K562 (cell line): ENCODE measurements at regions not wholly inside any gene's neighbourhood (a gene's known extent, or its start where the extent isn't known, plus 50 kb on each side); places are given as distances from the start of the nearest gene placed in this dataset.

ENCODE experiments used
- ATAC-seq: fragments of 200-7000 bp; cut with Tn5 transposase; 3 replicates; pipeline ENCODE4 v1.9.1; 2020; ENCODE audit warnings: moderate library complexity
- BruUV-seq: library from RNA; stranded (reverse); fragments of 400-500 nt; replicated peaks from 2 replicates; lab custom pipeline; 2021; lab: Mats Ljungman, UMichigan
- CTCF ChIA-PET: fragments of 300-600 bp; formaldehyde crosslinking; extraction: SDS; loops from one replicate; lab custom pipeline; 2021; ENCODE audit warnings: low intra/inter-chr PET ratio; lab: Yijun Ruan, JAX
- POLR2A ChIA-PET: fragments of 300-600, 350-650 bp; sonication (Branson Sonifier 250); formaldehyde crosslinking; extraction: SDS; loops from one replicate; lab custom pipeline; 2021; ENCODE audit warnings: antibody characterized with exemption, inconsistent platforms; lab: Yijun Ruan, JAX
- DNase-seq, 4 experiments: peaks; one replicate each; pipeline versions ENCODE4 v3.0.0 to v3.0.0-alpha.2; 2011 to 2018; ENCODE audit warnings: low spot score in 3 of 4, mixed read lengths in 3 of 4; ENCODE audit errors: extremely low read depth in 1 of 4
- FAIRE-seq: peaks from 2 replicates; lab custom pipeline; 2011; peaks lifted over from hg19 to GRCh38; lab: Jason Lieb, UNC
- H2AFZ ChIP-seq: 2 replicates; pipeline ENCODE4 v1.6.0; 2011; ENCODE audit warnings: low read depth, low read length, control low read depth, inconsistent platforms
- H3K27ac ChIP-seq: fragments of 200-600 bp; 3 replicates; pipeline ENCODE4 v1.8.0; 2011; ENCODE audit warnings: low read depth, mild to moderate bottlenecking, control low read depth, inconsistent platforms, low read length, moderate library complexity, mixed read lengths; ENCODE audit errors: extremely low read depth
- H3K27me3 ChIP-seq, 2 experiments: fragments of 300-600 bp in 1 of 2; 2 replicates in 1 of 2; 3 replicates in 1 of 2; pipeline versions ENCODE4 v1.6.0 to v1.8.0; 2011; ENCODE audit warnings: inconsistent platforms in 2 of 2, low read length in 2 of 2, mild to moderate bottlenecking in 1 of 2, mixed read lengths in 1 of 2, moderate library complexity in 1 of 2; ENCODE audit not compliant: control insufficient read depth in 2 of 2, insufficient read depth in 2 of 2
- H3K36me3 ChIP-seq: fragments of 300-600 bp; 3 replicates; pipeline ENCODE4 v1.8.0; 2011; ENCODE audit warnings: mild to moderate bottlenecking, low read length, inconsistent platforms; ENCODE audit not compliant: control insufficient read depth, insufficient read depth
- H3K4me1 ChIP-seq, 2 experiments: fragments of 200-600 bp in 1 of 2; replicated peaks in 1 of 2; 2 replicates in 1 of 2; 3 replicates in 1 of 2; pipeline versions ENCODE4 v1.5.1 to v1.8.0; 2011; ENCODE audit warnings: inconsistent platforms in 2 of 2, low read length in 2 of 2, mild to moderate bottlenecking in 1 of 2, mixed read lengths in 1 of 2, moderate library complexity in 1 of 2; ENCODE audit not compliant: control insufficient read depth in 2 of 2, insufficient read depth in 2 of 2
- H3K4me2 ChIP-seq: 2 replicates; pipeline ENCODE4 v1.6.1; 2011; ENCODE audit warnings: low read length, control low read depth, inconsistent platforms, mixed read lengths; ENCODE audit not compliant: insufficient read depth
- H3K4me3 ChIP-seq: fragments of 200-600 bp; sonication (generic), shearing (Covaris generic); 2 replicates; pipeline ENCODE4 v1.5.1; 2016; ENCODE audit warnings: control low read depth, inconsistent platforms
- H3K79me2 ChIP-seq: fragments of 200-600 bp; 3 replicates; pipeline ENCODE4 v1.8.0; 2011; ENCODE audit warnings: low read length, inconsistent platforms; ENCODE audit not compliant: control insufficient read depth, insufficient read depth
- H3K9ac ChIP-seq, 2 experiments: 2 replicates each; pipeline versions ENCODE4 v1.6.0 to v1.6.1; 2011; ENCODE audit warnings: low read depth in 2 of 2, low read length in 2 of 2, control low read depth in 1 of 2, inconsistent platforms in 1 of 2, mild to moderate bottlenecking in 1 of 2, mixed read lengths in 1 of 2; ENCODE audit not compliant: insufficient read depth in 1 of 2
- H3K9me1 ChIP-seq: one replicate; pipeline ENCODE4 v1.6.0; 2011; ENCODE audit warnings: inconsistent platforms, mild to moderate bottlenecking, low read length, moderate library complexity; ENCODE audit not compliant: control insufficient read depth, insufficient read depth
- H3K9me3 ChIP-seq: replicated peaks from 2 replicates; pipeline ENCODE4 v1.5.1; 2011; ENCODE audit warnings: low read depth, low read length, inconsistent platforms; ENCODE audit not compliant: control insufficient read depth, insufficient read depth
- H4K20me1 ChIP-seq: replicated peaks from 2 replicates; pipeline ENCODE4 v1.6.1; 2011; ENCODE audit warnings: low read length, inconsistent platforms, mixed read lengths; ENCODE audit not compliant: control insufficient read depth, insufficient read depth
- CAMTA2 ChIP-seq: fragments of 250-450 bp; sonication (Bioruptor Pico); conservative IDR thresholded peaks from 2 replicates; pipeline ENCODE4 v1.5.1; 2022
- CBFA2T3 ChIP-seq: fragments of 450-650 bp; IDR thresholded peaks from 2 replicates; pipeline ENCODE4 v1.6.1; 2017
- ZNF3 ChIP-seq: fragments of 250-450 bp; sonication (Bioruptor Pico); IDR thresholded peaks from 2 replicates; pipeline ENCODE4 v1.5.0; 2021; ENCODE audit warnings: mild to moderate bottlenecking, moderate library complexity
- WGBS: fragments of 100-300 bp; shearing (Covaris generic); methylation state at CpG from one replicate; pipeline ENCODE4 v1.1.6; 2016; ENCODE audit warnings: low coverage, mixed read lengths; ENCODE audit not compliant: insufficient coverage; ENCODE audit errors: missing lambda C conversion rate; 5-methylcytosine and 5-hydroxymethylcytosine counted together
- in situ Hi-C: fragments of 300-500 bp; cut with MboI; formaldehyde crosslinking; loops from 4 replicates; pipeline ENCODE4 v1.15.0; 2018; ENCODE audit warnings: inconsistent platforms, mixed read lengths
- intact Hi-C: fragments of 100-400 bp; cut with micrococcal nuclease; formaldehyde crosslinking; loops from 2 replicates; pipeline ENCODE4 v1.14.2; 2022
- TF ChIP-seq, protein P1 (sequence below): sonication (generic); formaldehyde crosslinking; IDR thresholded peaks from 2 replicates; pipeline ENCODE4 v1.9.0; 2022; ENCODE audit warnings: mild to moderate bottlenecking, missing genetic modification reagents
- TF ChIP-seq, protein P2 (sequence below): fragments of 450-650 bp; IDR thresholded peaks from 2 replicates; pipeline ENCODE4 v1.7.0; 2016; ENCODE audit warnings: borderline replicate concordance

DNA sequence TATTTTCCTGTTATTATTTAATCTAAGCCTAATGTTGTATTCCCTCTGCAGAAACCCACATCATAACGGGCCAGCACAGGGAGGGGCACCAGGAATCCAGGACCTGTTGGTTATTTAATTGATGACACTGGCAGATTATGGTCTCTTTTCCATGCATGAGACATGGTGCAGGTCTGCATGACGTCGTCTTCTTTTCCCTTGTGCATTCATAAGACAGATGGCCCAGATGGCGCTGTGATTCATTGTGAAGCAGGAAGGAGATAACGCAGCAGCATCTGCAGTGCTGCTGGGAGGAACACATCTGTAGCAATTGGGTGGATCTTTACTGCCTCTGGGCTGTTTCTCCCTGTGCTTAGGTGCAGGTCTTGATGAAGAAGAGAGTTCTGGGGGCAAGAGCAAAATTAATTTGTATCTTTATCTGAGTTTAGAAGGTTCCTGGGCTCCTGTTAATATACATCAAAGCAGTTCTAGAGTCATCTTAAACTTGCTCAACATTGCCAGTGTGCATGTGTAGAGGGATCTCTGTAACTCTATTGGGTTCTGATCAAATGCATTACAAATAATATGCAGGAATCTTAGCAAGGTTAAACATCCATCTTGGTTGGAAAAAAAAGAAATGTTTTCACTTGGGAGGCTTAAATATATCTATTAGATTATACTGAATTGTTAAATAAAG, 176.1 kb downstream of the PCSK1 start (continued):
- no peak for TF ChIP-seq CAMTA2 (CRISPR knock-in tag)
- TF ChIP-seq, all 486 proteins: peak for 8

DNA sequence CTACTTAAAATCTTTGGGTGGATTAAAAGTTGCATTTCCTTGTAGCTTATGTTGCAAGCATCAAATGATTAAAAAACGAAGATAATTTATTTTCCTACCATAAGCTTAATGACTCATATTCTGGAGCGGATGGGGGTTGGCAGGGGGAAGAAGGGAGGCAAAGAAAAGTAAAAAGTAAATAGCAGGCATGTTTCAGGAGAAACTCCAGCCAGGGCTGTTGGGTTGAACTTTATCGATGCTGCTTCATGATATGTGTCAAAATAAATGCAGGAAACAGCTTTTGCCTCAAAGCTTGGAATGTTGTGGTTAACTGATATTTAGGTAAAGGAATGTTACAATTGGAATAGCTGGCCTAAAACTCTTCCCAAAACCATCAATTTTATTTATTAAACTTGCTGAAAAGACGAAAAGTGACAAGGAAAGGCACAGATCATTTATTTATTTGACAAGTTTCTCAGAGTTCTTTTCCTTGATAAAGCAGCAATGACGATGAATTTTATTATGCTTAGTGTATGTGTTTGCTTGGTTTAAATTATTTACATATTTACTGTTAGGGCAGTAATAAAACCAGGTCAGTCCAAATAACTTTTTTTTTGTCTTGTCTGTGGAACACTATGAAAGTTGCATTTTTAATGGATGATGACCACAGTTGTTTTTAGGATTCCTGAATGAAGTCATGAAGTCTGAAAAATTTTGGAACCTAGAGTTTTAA, 177.9 kb downstream of the PCSK1 start:
- ChIA-PET POLR2A (interaction anchor here (0.6 to 0.7 kb wide), 3 partner anchors 38 to 355 kb away, joined by 3 read pairs; no protein-coding TSS in a partner anchor), CTCF (no interaction called here)
- intact Hi-C loops (no loop called here), in situ Hi-C loops (no loop called here)
- H3K27me3 ChIP-seq = no peaks in the 10 kb centered on the region
- H3K9ac ChIP-seq = no peak overlapping the region
- DNase-seq (no peak), ATAC-seq (no peak), FAIRE-seq (no peak)
- H3K4me3 ChIP-seq = no peak overlapping the region
- H3K4me2 ChIP-seq = no peak overlapping the region
- H3K36me3 ChIP-seq = no peaks in the 10 kb centered on the region
- H3K4me1 ChIP-seq = peaks cover 0 to 3% of the 10 kb centered on the region in 2 experiments; a peak in 1 of 5 replicates
- H3K9me3 ChIP-seq = no peaks in the 10 kb centered on the region
- TF ChIP-seq ZNF3 (no peak), CBFA2T3 (no peak)
- TF ChIP-seq, protein P1, sequence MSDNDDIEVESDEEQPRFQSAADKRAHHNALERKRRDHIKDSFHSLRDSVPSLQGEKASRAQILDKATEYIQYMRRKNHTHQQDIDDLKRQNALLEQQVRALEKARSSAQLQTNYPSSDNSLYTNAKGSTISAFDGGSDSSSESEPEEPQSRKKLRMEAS (CRISPR knock-in tag) = no peak
- TF ChIP-seq, protein P2, sequence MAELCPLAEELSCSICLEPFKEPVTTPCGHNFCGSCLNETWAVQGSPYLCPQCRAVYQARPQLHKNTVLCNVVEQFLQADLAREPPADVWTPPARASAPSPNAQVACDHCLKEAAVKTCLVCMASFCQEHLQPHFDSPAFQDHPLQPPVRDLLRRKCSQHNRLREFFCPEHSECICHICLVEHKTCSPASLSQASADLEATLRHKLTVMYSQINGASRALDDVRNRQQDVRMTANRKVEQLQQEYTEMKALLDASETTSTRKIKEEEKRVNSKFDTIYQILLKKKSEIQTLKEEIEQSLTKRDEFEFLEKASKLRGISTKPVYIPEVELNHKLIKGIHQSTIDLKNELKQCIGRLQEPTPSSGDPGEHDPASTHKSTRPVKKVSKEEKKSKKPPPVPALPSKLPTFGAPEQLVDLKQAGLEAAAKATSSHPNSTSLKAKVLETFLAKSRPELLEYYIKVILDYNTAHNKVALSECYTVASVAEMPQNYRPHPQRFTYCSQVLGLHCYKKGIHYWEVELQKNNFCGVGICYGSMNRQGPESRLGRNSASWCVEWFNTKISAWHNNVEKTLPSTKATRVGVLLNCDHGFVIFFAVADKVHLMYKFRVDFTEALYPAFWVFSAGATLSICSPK = no peak
- no peaks in the 10 kb centered on the region for H3K9me1 ChIP-seq
- no peak overlapping the region for H2AFZ ChIP-seq
- BruUV-seq = no TSS peak
- H4K20me1 ChIP-seq = no peaks in the 10 kb centered on the region
- 2% methylated on average over 5 of the region's 5 CpGs for WGBS
- no peak overlapping the region for H3K27ac ChIP-seq
- H3K79me2 ChIP-seq = no peaks in the 10 kb centered on the region
